Activated T-cell treated with anti-CD3 and anti-CD28 coated beads for 48 hours (primary cell): ENCODE measurements at regions not wholly inside any gene's neighbourhood (a gene's known extent, or its start where the extent isn't known, plus 50 kb on each side); places are given as distances from the start of the nearest gene placed in this dataset.

Source experiments
- DNase-seq: peaks from one replicate; pipeline ENCODE4 v3.0.0-alpha.2; 2020; ENCODE audit warnings: low read depth

DNA sequence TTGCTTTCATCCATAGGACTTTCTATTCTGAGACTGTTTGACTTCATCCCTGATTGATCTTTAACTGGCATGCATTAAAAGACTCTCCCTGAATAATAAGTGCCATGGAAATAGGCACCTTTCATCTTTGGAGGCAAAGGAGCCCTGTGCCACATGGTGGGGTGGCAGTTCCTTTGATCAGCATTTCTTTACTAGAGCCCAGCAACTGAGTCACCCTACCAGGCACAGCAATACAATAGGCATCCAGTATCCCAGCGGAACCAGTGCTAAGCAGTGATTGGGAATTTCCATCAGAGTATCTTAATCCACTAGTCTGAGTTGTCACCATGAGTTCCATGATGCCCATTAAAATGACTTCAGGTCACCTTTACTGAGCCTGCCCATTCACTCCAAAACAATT, 476.1 kb upstream of the MPDZ start:
- no peak for DNase-seq

DNA sequence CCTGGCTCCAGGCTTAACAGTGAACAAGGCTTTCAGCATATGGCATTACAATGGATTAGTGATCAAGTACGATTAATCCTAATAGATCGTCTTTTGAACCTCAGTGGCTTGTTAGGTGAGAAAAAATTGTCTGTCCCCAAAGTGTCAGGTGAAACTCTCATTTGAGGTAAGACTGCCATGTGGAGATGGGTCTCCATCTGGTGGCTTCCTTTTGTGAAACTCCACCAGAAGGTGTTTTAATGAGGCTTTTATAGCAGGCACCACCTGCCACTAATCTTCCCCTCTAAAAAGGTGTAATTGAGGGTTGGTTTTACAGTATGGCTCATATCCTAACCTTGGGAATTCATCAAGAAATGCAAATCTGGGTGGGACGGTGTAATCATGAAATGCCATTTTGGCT, 471.1 kb upstream of the MPDZ start:
- DNase-seq = no peak

DNA sequence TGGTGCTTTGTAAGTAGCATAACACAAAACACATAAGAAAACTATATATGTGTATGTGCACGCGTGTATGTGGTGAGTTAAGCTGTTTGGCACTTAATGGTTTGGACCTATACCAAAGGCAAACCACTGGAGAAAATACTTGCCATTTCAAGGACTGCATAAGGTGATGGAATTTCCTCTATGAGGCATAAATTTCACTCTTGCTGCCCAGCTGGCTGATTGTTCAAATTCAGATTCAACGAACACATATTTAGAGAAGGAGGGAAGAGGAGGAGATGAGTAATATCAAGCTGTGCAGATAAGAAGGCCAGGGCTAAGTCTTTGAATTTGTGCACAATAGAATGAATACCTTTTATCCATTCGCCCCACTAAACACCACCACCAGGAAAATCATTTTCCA, 470.6 kb upstream of the MPDZ start:
- DNase-seq = no peak

DNA sequence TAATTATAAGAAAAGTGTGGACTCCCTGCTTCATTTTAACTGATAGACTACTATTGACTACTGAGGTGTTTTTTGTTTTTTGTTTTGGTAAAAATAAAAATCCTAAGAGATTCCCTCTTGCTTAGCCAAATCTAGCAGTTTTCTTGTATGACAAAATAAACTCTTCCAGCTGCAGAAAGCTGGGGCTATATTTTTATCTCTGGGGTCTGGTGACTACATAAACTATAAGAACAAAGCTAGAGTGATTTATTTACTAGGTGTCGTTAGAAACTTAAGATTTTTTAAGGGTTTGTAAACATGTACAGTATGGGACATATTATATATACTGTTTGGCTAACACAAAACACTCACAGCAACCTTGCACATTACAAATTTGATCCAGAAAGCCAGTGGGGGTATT, 467.4 kb upstream of the MPDZ start:
- no peak for DNase-seq

DNA sequence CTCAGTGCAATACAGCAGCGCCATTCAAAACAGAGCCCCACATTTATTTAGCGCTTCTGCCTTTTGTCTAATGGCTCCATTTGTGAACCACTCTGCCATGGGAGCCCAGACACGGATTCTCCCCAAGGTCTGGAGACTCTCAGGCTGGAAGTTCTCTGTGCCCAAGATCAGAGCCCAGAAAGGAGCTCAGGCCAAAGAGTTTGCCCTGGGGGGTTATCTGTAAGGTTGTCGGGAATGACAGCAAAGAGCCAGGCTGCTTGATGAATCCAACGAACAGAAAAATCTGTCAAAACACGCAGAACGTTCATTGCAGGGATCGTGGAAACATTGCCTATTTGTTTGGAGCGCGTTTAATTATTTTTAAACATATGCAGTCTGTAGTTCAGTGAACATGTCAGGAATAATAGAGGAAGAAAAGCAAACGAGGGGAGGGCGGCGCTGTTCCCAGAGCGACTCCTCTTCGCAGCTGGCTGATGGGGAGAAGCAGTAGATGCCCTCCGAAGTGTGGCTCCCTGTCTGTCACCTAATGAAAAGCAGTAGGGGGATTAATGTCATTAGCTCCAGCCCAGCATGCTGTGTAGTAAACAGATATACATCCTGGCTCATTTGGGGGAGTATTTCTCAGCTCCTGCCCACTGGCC, 464.9 kb upstream of the MPDZ start:
- no peak for DNase-seq

DNA sequence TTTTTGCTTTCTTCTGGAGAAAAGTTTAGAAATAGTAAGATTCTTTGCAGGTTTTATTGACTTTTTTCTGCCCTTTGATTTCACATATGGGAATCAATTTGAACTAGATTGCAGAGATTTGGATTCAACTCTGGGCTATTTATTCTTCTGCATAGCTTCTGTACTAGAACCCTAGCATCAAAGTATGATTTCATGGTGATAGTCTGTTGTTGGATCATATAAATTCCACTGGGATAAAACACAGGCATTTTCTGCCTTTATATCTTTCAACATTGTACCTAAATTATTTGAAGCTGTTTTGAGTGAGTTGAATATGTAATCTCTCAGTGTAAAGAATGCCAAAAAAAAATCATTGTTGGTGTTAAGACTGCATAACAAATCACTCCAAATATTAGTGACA, 458.4 kb upstream of the MPDZ start:
- DNase-seq = no peak

DNA sequence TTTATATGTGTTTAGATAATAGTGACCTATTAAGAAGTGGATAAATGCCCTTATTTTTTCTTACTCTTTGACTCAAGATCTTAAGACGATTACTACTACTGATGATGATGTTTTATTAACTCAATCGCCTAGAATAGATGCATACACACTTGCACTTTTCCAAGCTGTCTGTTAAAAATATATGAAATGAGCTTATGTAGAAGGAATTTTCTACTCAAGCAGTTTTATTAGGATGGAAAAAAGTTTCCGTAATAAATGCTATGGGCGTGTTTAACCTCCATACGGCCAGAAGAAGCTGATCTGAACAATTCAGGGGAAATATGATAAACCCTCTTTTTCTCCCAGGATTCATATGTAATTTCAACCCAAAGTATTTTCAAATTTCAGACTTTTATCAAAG, 455.7 kb upstream of the MPDZ start:
- no peak for DNase-seq

DNA sequence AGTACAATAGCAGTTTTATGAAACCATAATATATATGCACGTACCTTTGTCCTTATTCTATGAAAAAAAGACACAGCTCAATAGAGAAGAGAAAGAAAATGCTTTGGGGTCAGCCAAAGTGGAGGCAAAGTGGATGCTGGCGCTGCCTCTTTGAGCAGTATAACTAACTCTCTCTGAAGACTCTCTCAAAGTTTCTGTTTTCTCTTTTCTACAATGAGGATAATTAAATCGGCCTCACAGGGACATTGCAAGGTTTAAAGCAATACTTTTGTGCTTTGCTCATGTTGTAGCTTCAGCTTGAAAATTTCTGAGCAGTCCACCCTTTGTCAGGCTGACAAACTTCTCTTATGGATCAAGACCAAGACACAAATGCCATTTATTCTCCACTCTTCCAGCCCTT, 455.1 kb upstream of the MPDZ start:
- DNase-seq = no peak

DNA sequence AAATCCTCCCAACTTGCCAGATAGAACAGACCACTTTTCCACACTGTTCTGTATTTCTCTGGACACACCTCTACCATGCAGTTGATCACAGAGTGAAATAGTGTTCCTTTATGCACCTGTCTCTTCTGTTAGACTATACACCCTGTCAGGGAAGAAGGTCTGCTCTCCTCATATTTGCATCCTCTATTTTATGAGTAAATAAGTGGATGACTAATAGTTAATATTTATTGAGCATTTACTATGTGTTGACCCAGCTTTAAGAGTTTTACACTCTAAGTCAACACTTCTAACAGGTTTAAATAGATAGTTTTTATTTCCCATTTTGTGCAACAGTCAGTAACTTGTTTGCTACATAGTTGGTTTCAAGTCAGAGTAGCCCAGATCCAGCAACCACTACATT, 452.8 kb upstream of the MPDZ start:
- no peak for DNase-seq

DNA sequence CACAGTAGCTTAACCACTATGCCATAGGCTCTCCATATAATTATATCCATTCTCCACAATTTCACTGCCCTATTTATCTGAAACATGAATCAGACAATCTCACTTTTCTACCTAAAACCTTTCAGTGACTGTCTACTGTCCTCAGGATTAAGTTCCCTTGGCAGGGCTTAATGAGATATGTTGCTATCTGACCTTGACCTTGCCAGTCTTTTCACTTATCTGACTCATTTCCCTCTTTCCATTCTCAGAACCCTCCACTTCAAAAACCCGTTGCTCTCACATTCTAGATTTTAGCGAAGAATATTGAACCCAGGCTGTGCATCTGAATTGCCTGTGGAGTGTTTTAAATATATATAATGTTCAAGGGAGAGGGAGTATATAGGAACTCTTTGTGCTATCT, 452.1 kb upstream of the MPDZ start:
- DNase-seq = no peak

DNA sequence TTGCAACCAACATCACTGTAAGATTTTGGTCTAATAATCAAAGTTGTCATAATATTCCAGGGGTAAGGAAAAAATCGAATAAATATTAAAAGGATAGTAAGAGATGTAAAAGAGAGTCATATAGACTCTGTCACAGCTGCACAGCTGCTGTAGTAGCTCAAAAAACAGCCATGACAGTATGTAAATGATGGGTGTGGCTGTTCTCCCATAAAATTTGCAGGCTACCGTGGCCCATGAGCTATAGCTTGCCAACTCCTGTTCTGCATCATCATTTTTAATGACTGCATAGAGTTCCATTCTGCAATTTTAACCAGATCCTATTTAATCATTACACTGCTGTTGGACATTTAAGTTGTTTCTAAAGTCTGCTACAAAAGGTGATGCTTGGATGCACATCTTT, 450.5 kb upstream of the MPDZ start:
- DNase-seq = no peak

DNA sequence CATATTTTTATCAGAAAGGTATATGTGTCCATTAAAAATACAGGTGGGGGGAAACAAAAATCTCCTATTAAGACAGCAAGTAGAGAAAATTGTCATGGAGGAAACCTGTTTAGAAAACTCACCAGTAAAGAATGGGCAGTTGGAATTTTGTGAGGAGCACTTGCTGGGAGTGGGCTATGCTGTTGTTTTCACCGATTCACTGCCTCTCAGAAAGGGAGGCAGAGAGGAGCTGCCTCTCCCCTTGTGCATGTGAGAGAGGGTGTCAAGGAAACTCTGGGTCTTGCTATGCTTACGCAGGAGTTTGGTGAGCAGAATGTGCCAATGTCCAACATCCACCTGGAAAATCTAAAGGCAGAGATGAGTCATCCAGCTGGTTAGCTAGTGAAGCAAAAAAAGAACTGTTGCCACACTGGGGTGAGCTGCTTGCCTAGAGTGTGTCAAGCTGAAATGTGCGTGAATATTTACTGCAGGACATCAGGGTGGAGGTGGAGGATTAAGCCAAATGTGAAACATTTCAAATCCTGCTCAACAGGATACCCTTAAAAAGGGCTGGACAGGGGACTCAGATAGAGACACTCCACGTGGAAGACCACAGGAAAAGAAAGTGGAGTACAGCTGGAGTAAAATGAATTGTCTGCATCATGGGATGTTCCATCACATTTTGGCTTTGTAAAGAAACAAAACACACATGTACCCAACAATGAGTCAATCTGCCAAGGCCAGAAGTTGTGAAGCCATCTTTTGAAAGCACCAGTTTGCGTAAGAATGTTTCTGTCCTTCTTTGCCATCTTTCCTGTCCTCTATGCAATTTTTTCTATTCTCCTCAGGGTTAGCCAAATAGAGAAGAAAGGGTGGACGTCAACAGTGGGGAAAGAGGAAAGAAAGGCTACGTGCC, 449.7 kb upstream of the MPDZ start:
- DNase-seq = no peak

DNA sequence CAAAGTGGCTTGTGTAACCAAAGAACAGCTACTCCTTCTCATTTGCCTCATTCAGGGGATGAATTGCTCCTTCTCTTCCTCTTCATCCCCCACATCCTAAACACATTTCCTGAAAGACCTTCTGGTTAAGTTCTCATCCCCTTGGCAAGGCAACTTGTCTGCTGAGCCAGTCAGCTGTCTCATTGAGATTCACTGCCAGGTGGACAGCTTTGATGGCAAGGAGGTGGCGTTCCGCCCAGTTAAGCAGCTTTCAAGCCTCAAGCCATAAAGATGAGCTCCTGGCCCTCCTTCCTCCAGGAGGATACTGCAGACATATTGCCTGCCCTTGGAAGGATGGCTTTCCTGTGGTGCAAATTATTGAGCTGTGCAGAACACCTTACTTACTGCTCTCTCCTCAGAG, 448.6 kb upstream of the MPDZ start:
- DNase-seq = no peak

DNA sequence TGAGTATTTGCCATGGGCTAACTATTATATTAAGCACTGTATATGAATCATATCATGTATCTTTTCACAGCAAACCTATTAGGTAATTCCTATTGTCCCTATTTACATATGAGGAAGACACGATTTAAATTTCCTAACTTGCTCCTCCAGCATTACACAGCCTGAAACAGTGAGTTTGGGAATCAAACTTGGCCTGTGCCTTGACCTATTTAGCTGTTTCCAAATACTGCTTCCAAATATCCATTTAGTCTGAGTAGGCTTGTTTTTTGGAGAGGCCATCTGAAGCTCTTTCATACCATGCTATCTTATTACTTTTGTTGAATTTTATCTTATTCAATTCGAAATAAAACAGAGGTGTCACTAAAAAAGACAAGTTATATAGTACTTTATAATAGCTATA, 447.3 kb upstream of the MPDZ start:
- DNase-seq = no peak

DNA sequence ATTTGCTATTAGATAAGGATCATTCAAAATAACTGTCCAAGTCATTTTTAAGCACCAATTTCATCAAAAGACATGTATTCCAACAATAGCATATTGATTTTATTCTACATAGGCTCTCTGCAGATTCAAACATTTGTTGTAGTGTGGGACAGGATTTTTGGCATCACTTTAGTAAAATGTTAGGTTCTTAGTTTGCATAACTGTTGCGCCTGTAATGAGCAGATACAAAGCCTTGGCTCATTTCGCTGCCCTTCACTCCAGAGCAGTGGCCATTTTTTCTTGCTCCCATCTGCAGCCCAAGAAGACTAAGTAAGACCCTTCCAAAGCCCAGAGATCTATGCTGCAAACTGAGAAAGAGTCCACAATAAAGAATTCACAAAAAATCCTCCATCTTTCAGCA, 446.0 kb upstream of the MPDZ start:
- no peak for DNase-seq

DNA sequence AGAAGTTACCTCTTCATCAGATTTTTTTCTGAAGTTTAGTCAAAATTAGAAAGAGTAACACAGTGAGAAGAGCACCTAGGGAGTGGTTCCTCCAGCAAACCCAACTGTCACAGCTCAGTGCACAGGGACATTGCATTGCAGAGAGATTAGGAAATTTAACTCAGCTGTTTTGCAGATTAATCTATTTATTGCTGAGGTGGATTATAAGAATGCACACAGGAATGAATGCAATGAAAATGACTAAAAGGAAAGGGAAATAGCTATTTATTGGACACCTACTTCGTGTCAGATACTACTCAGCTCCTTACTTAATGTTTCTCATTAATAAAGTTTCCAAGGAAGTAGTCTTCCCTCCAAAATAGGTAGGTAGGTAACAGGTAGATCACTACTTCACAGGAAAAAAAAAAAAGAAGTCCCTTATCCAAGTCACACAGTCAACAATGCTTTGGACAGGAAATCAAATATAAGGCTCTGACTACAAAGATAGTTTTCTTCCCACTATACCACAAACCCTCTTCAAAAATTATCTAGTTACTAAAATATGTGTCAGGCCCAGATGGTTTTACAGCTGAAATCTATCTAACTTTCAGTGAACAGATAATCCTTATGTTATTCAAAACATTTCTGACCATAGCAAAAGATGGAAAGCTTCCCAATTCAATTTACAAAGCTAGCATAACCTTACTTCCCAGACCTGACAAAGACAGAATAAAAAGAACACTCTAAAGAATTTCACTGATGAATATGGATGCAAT, 442.2 kb upstream of the MPDZ start:
- no peak for DNase-seq

DNA sequence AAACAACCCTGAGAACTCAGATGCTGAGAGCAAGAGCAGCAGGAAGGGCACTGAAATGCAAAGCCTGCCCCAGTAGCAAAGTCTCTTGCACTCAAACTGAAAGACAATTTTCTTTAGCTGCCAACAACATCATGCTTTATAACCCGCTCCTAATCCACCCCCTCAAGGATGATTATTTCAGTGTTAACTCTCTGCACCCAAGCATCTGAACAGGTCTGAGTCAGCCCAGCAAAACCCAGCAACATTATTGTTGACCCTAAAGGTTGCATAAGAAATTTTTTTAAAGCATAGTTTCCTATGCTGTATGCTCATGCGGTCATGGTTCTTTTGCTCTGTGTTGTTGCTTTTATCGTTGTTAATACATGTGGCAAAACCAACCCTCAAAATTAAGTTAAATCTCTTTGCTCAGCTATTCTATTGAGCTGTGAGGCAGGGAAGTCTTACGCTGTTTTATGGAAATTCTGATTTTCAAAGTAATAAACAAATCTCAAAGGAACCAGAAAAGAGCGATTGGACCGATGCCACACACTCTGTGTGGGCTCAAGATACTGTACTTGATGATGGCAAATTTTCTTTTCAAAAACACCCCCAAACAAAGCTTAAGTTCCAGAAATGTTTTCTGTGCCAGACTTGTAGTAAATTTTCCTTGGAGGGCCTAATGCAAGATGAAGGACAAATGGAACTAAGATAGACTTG, 440.6 kb upstream of the MPDZ start:
- no peak for DNase-seq

DNA sequence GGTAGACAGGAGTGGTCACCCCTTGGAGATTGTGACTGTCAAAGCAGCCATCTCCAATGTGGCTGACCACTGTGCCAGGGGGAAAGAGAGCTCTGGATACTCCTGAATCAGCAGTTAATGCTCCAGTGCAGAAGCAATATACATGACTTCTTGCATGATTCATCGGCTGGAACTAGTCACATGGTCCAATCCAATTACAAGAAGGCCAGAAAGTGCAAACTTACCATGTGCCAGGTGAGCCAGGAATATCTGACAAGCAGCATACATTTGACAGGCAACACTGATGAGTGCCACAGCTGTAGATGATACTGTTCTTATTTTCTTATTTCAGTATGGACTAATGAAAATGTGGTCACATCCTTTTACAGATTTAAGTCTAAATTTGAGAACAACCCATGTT, 440.0 kb upstream of the MPDZ start:
- no peak for DNase-seq

DNA sequence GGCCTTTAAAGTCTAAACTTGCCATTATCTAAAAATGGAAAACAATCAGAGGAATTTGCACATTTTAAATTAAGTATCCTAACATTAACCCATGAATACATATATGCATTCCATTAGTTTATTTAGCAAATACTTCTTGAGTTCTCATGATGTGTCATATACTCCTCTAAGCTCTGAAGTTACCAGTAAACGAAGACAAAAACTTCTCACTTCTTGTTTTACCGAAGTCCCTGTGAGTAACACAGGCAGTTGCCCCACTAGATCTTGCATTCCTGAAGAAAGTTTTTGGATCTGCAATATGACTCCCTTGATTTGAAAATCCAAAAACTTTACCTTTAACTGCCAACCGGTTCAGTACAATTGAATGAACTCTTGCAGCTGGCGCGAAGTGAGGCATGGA, 439.0 kb upstream of the MPDZ start:
- no peak for DNase-seq

DNA sequence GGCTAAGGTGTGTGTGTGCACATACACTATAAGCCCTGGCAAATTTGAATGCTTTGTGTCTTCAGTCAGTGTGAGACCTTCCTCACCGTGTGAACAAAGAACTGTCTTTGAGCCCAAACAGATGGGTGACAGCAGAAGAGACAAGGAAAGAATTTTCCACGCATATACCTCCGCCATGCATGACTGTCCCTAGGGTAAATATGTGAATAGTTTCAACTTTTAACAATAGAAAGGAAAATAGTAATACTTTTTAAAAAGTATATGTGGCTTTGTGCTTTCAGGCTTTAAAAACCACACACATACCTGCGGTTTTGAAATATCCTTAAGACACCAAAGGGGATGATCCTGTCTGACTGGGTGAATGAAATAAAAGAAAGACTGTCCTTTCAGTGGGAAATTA, 438.6 kb upstream of the MPDZ start:
- no peak for DNase-seq

DNA sequence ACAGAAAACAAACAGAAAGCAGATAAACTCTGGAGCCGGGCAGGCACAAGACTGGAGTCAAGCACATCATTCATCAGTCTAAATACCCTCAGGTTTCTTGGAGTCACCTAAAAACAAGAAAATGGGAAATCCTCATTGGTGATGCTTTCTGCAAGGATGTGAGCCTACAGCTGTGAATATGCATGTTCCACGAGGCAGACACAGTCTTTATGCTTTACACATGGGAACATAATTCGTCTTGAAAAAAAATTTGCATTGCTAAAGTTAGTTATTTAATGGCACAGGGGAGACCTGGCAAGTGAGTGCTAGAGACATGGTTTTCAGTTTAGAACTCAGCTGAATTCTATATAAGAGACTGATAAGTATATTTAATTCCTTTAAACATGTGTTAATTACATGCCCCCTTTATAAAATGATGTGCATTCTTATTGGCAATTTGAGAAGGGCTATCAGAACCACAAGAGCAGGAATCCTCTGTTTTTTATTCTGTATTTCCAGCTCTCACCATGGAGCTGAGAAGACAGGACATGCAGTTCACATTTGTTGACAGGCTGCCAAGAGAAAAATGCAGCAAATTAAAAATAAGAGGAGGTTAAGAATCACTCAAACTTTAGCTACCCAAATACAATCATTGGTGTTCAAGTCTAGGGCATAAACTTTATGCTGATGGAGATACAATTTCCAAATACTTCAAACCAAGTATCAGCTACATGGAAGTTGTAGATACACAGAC, 438.0 kb upstream of the MPDZ start:
- DNase-seq = no peak
